H1 (cell line): ENCODE measurements at regions not wholly inside any gene's neighbourhood (a gene's known extent, or its start where the extent isn't known, plus 50 kb on each side); places are given as distances from the start of the nearest gene placed in this dataset.

Source experiments
- CHD7 ChIP-seq: fragments of 300-600 bp; sonication (generic); IDR thresholded peaks from 2 replicates; pipeline ENCODE4 v1.7.1; 2012; ENCODE audit warnings: low read length, moderate library complexity, mild to moderate bottlenecking, inconsistent platforms; ENCODE audit not compliant: insufficient replicate concordance
- HDAC2 ChIP-seq, 2 experiments: fragments of 300-600 bp in 1 of 2; sonication (generic) in 1 of 2; IDR thresholded peaks; 2 replicates each; pipeline ENCODE4 v1.6.1; 2011 to 2012; ENCODE audit warnings: low read depth in 2 of 2, low read length in 2 of 2, mild to moderate bottlenecking in 2 of 2, moderate library complexity in 2 of 2, borderline replicate concordance in 1 of 2, inconsistent platforms in 1 of 2
- POU5F1 ChIP-seq: IDR thresholded peaks from 2 replicates; pipeline ENCODE4 v1.6.1; 2011; ENCODE audit warnings: low read depth, mild to moderate bottlenecking, low read length, moderate library complexity
- RBBP5 ChIP-seq: IDR thresholded peaks from 2 replicates; pipeline ENCODE4 v1.7.1; 2012; ENCODE audit warnings: low read depth, mild to moderate bottlenecking, inconsistent platforms, low read length, moderate library complexity, borderline replicate concordance
- SRF ChIP-seq: IDR thresholded peaks from 2 replicates; pipeline ENCODE4 v1.6.1; 2011; ENCODE audit warnings: mild to moderate bottlenecking, low read depth, low read length, moderate library complexity
- TEAD4 ChIP-seq: IDR thresholded peaks from 2 replicates; pipeline ENCODE4 v1.6.1; 2012; ENCODE audit warnings: low read depth, low read length, inconsistent platforms, mixed read lengths

DNA sequence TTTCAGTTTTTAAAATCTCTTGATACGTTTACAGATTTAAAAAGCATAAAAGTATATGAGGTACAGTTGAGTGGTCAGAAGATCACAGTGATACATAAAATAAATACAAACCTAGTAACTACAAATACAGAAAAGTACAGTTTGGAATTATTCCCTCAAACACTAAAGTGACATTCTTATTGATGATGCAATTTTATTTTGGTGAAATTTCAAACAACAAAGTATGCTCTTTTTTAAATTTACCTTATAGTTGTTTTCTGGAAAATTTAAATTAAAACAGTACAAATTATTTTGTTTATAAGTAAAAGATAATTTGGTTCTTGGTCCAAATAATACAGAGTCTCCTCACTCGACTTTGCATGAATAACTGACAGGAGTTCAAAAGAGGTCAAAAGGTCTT lies 1305.1 kb upstream of the GJE1 start (continued):
- TF ChIP-seq CHD7 = no peak
- no peak for TF ChIP-seq HDAC2 (IDR thresholded peaks at IDR 0.05; ENCODE audit: borderline replicate concordance in 1 of 2, low read depth in 2 of 2, low read length in 2 of 2)
- TF ChIP-seq SRF = no peak
- TF ChIP-seq RBBP5 = no peak
- TF ChIP-seq TEAD4 = no peak
- TF ChIP-seq POU5F1 = no peak
